ENCODE measurements at regions not wholly inside any gene's neighbourhood (a gene's known extent, or its start where the extent isn't known, plus 50 kb on each side); places are given as distances from the start of the nearest gene placed in this dataset.

GRCh38 chr12:105803292-105803691 is 335.5 kb downstream of the NUAK1 start (continued):
- no peak for TF ChIP-seq ZBTB33 (IDR thresholded peaks at IDR 0.05; ENCODE audit: extremely low read depth, insufficient replicate concordance, low read length)

GRCh38 chr12:105804591-105805265 is 334.0 kb downstream of the NUAK1 start:
- H3K4me2 ChIP-seq (ENCODE audit: low read length): no peak overlapping the region
- BruUV-seq (replicated peaks): no TSS peak
- no peak for TF ChIP-seq ZNF274 (IDR thresholded peaks at IDR 0.05; ENCODE audit: low read depth, low read length)
- no peak for TF ChIP-seq EGR1 (IDR thresholded peaks at IDR 0.05; ENCODE audit: low read depth)
- no peak for TF ChIP-seq CTCF (IDR thresholded peaks at IDR 0.05 in 2 of 3, conservative IDR thresholded peaks at IDR 0.05 in 1 of 3; ENCODE audit: borderline replicate concordance in 1 of 3, insufficient read depth in 1 of 3, low read depth in 2 of 3, low read length in 2 of 3)
- TF ChIP-seq FOSL1 (IDR thresholded peaks at IDR 0.05; ENCODE audit: low read depth): no peak
- RAD21 ChIA-PET (ENCODE audit: low non-redundant PET in 1 of 2, low total read pairs in 2 of 2, uncharacterized antibody in 2 of 2, unreplicated experiment in 2 of 2): no interaction called here
- no peak overlapping the region for H3K4me3 ChIP-seq (replicated peaks in 1 of 2; ENCODE audit: low read depth in 1 of 2, low read length in 2 of 2)
- H3K9ac ChIP-seq (ENCODE audit: low read length): no peak overlapping the region
- no peaks in the 10 kb centered on the region; the same call in 1 of the 2 replicates for H3K9me2 ChIP-seq (ENCODE audit: insufficient read depth)
- no peaks in the 10 kb centered on the region for H3K4me1 ChIP-seq (ENCODE audit: control insufficient read depth in 1 of 2, insufficient read depth in 2 of 2, low read length in 2 of 2)
- DNase-seq (ENCODE audit: low read depth, low spot score) (no peak), ATAC-seq (no peak)
- POLR2A ChIA-PET: no interaction called here
- intact Hi-C loops (cut with micrococcal nuclease): no loop called here
- CTCF ChIA-PET: no interaction called here
- H3K9me3 ChIP-seq (ENCODE audit: control insufficient read depth in 1 of 2, insufficient read depth in 1 of 2, low read depth in 1 of 2, low read length in 2 of 2): no peaks in the 10 kb centered on the region
- no peak overlapping the region for H3K27ac ChIP-seq (ENCODE audit: low read depth, low read length)
- H2AFZ ChIP-seq (ENCODE audit: low read depth, low read length, poor library complexity, severe bottlenecking): no peak overlapping the region
- H3K27me3 ChIP-seq (ENCODE audit: insufficient read depth, low read length): no peaks in the 10 kb centered on the region
- H3K79me2 ChIP-seq (ENCODE audit: insufficient read depth, low read length): no peaks in the 10 kb centered on the region
- no peaks in the 10 kb centered on the region for H3K36me3 ChIP-seq (ENCODE audit: control insufficient read depth in 1 of 2, insufficient read depth in 2 of 2, low read length in 2 of 2)
- H4K20me1 ChIP-seq (ENCODE audit: insufficient read depth): no peaks in the 10 kb centered on the region
